BE2C (cell line): ENCODE measurements at regions not wholly inside any gene's neighbourhood (a gene's known extent, or its start where the extent isn't known, plus 50 kb on each side); places are given as distances from the start of the nearest gene placed in this dataset.

Experiments
- DNase-seq: peaks from one replicate; pipeline ENCODE4 v3.0.0-alpha.2; 2020
- H3K27me3 ChIP-seq: fragments of 250-450 bp; sonication (Bioruptor Pico); 2 replicates; pipeline ENCODE4 v1.5.1; 2020; ENCODE audit warnings: mild to moderate bottlenecking
- H3K36me3 ChIP-seq: fragments of 250-450 bp; sonication (Bioruptor Pico); 2 replicates; pipeline ENCODE4 v1.5.1; 2020; ENCODE audit warnings: mild to moderate bottlenecking
- H3K4me1 ChIP-seq: fragments of 250-450 bp; sonication (Bioruptor Pico); 2 replicates; pipeline ENCODE4 v1.5.1; 2020
- H3K4me3 ChIP-seq: 2 replicates; pipeline ENCODE4 v1.5.1; 2011; ENCODE audit warnings: low read depth, low read length
- H3K9me3 ChIP-seq: fragments of 250-450 bp; sonication (Bioruptor Pico); 2 replicates; pipeline ENCODE4 v1.5.1; 2020
- CTCF ChIP-seq: IDR thresholded peaks from 2 replicates; pipeline ENCODE4 v1.5.1; 2012; ENCODE audit warnings: mild to moderate bottlenecking, low read depth, low read length

- Histone ChIP-seq H3K4me1 (no peaks in the 10 kb centered on the region), H3K27me3 (no peaks in the 10 kb centered on the region), H3K9me3 (no peaks in the 10 kb centered on the region), H3K4me3 (no peak overlapping the region), H3K36me3 (no peaks in the 10 kb centered on the region)
- DNase-seq = no peak
- no peak for TF ChIP-seq CTCF
Measured at GRCh38 chr15:31590609-31591008, 264.0 kb downstream of the KLF13 start.

GRCh38 chr15:31591908-31592307, 265.3 kb downstream of the KLF13 start:
- no peak for TF ChIP-seq CTCF
- H3K4me3 ChIP-seq = no peak overlapping the region

GRCh38 chr15:31597466-31597865, 270.8 kb downstream of the KLF13 start:
- DNase-seq = no peak
- Histone ChIP-seq H3K9me3 (no peaks in the 10 kb centered on the region), H3K27me3 (no peaks in the 10 kb centered on the region), H3K36me3 (no peaks in the 10 kb centered on the region), H3K4me1 (no peaks in the 10 kb centered on the region), H3K4me3 (no peak overlapping the region)
- no peak for TF ChIP-seq CTCF

More at GRCh38 chr15:31591908-31592307, 265.3 kb downstream of the KLF13 start:
- Histone ChIP-seq H3K27me3 (no peaks in the 10 kb centered on the region), H3K36me3 (no peaks in the 10 kb centered on the region), H3K4me1 (no peaks in the 10 kb centered on the region), H3K9me3 (no peaks in the 10 kb centered on the region)
- DNase-seq = no peak

- Histone ChIP-seq H3K4me1 (no peaks in the 10 kb centered on the region), H3K36me3 (no peaks in the 10 kb centered on the region), H3K4me3 (no peak overlapping the region), H3K27me3 (no peaks in the 10 kb centered on the region), H3K9me3 (no peaks in the 10 kb centered on the region)
- no peak for TF ChIP-seq CTCF
- no peak for DNase-seq
Measured at GRCh38 chr15:31598620-31599019, 272.0 kb downstream of the KLF13 start.

- Histone ChIP-seq H3K27me3 (no peaks in the 10 kb centered on the region), H3K36me3 (no peaks in the 10 kb centered on the region), H3K4me3 (no peak overlapping the region), H3K9me3 (no peaks in the 10 kb centered on the region), H3K4me1 (no peaks in the 10 kb centered on the region)
- TF ChIP-seq CTCF = peak; percentile 54
- DNase-seq = peak; percentile 31
Measured at GRCh38 chr15:31605467-31605931, 278.9 kb downstream of the KLF13 start.

GRCh38 chr15:31606194-31606669, 279.6 kb downstream of the KLF13 start:
- H3K27me3 ChIP-seq = no peaks in the 10 kb centered on the region
- H3K36me3 ChIP-seq = no peaks in the 10 kb centered on the region
- no peak for TF ChIP-seq CTCF
- H3K4me1 ChIP-seq = no peaks in the 10 kb centered on the region
- no peaks in the 10 kb centered on the region for H3K9me3 ChIP-seq
- no peak overlapping the region for H3K4me3 ChIP-seq
- no peak for DNase-seq
